ENCODE measurements at regions not wholly inside any gene's neighbourhood (a gene's known extent, or its start where the extent isn't known, plus 50 kb on each side); places are given as distances from the start of the nearest gene placed in this dataset.

DNA sequence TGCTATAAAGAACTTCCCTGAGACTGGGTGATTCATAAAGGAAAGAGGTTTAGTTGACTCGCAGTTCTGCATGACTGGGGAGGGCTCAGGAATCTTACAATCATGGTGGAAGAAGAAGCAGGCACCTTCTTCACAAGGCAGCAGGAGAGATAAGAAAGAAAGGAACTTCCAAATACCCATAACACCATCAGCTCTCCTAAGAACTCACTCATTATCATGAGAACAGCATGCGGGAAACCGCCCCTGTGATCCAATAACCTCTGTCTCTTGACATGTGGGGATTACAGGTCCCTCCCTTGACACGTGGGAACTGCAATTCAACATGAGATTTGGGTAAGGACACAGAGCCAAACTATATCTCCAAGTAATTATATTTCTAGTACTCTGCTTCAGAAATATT is 163.8 kb upstream of the CDH20 start:
- TF ChIP-seq POLR2A (IDR thresholded peaks at IDR 0.05; ENCODE audit: low read depth, low read length), result no peak
- TF ChIP-seq POLR2AphosphoS5 (IDR thresholded peaks at IDR 0.05; ENCODE audit: low read depth, low read length), result no peak
- TF ChIP-seq TAF1 (IDR thresholded peaks at IDR 0.05; ENCODE audit: borderline replicate concordance, low read depth, low read length), result no peak
